ENCODE measurements at regions not wholly inside any gene's neighbourhood (a gene's known extent, or its start where the extent isn't known, plus 50 kb on each side); places are given as distances from the start of the nearest gene placed in this dataset.

DNA sequence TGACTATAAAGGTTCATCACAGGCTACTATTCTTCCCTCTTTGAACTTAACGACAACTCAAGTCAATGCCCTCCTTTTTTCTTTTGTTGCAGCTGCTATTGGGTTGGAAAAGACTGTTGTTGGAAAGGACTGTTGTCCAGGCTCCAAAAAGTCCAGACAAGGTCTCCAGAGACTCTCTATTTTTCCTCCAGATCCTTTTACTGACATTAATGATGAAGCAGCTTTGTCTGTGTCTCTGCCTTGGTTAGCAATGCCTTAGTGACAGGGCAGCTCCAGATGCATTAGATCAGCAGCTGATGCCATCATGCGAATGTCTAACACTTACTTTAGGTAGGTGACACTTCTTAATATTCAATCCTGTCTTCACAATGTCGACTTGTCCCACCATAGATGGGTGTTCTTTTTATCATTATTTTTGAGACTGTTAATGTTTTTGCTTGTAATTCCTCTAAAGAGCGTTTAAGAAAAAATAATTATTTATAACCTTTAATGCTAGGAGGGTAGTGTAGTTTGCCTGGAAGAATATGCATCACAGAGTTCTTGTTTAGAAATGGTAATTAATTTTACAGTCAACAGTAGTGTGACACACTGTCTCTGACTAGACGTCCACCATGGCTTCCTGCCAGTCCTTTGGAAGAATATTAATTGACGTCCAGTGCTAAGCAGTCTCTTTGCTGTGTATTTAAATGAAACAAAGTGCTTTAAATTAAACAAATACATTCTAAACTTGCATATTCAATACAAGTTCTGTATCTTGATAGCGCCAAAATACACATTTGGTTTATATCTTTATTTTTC, 492.2 kb downstream of the NR2F1-AS1 start:
- FAIRE-seq (no peak), ATAC-seq (no peak), DNase-seq (ENCODE audit: low read depth, low spot score) (no peak)
- POLR2A ChIA-PET: no interaction called here
- H3K9me3 ChIP-seq (replicated peaks; ENCODE audit: control insufficient read depth, insufficient read depth, low read length): no peaks in the 10 kb centered on the region
- CTCF ChIA-PET: no interaction called here
- BruUV-seq (replicated peaks): no TSS peak
- RAD21 ChIA-PET (ENCODE audit: unreplicated experiment): no interaction called here
- no peak overlapping the region for H3K27ac ChIP-seq (ENCODE audit: control insufficient read depth, insufficient read depth)
- no peak overlapping the region for H3K9ac ChIP-seq (ENCODE audit: control insufficient read depth, insufficient read depth, low read length)
- no peak overlapping the region for H3K4me2 ChIP-seq (ENCODE audit: control insufficient read depth, insufficient read depth)
- H3K79me2 ChIP-seq (ENCODE audit: control insufficient read depth, insufficient read depth, low read length): no peaks in the 10 kb centered on the region
- SMC1A ChIA-PET (ENCODE audit: uncharacterized antibody, unreplicated experiment): no interaction called here
- no peaks in the 10 kb centered on the region for H4K20me1 ChIP-seq (ENCODE audit: control insufficient read depth, insufficient read depth)
- H3K27me3 ChIP-seq (replicated peaks in 1 of 2; ENCODE audit: control insufficient read depth in 2 of 2, insufficient read depth in 2 of 2, low read length in 1 of 2): no peaks in the 10 kb centered on the region
- no peaks in the 10 kb centered on the region for H3K4me1 ChIP-seq (ENCODE audit: control insufficient read depth, insufficient read depth, low read length)
- intact Hi-C loops (cut with micrococcal nuclease; ENCODE audit: unreplicated experiment): no loop called here
- no peak overlapping the region for H2AFZ ChIP-seq (ENCODE audit: control insufficient read depth, low read depth, low read length)
- TF ChIP-seq ZNF622 (IDR thresholded peaks at IDR 0.05) (no peak), BHLHE40 (IDR thresholded peaks at IDR 0.05; ENCODE audit: borderline replicate concordance in 1 of 2, low read depth in 2 of 2, low read length in 1 of 2) (no peak), SIN3A (IDR thresholded peaks at IDR 0.05; ENCODE audit: low read depth, low read length) (no peak), GATAD2B (conservative IDR thresholded peaks at IDR 0.05; ENCODE audit: low read depth) (no peak), SREBF2 (IDR thresholded peaks at IDR 0.05; ENCODE audit: low read length) (no peak), ZNF217 (IDR thresholded peaks at IDR 0.05) (no peak), ZNF274 (IDR thresholded peaks at IDR 0.05; ENCODE audit: insufficient read depth, insufficient read length) (no peak), TAF1 (IDR thresholded peaks at IDR 0.05; ENCODE audit: borderline replicate concordance, low read depth, low read length) (no peak), ZNF384 (IDR thresholded peaks at IDR 0.05; ENCODE audit: borderline replicate concordance, low read depth, low read length) (no peak)
- TF ChIP-seq, protein P1, sequence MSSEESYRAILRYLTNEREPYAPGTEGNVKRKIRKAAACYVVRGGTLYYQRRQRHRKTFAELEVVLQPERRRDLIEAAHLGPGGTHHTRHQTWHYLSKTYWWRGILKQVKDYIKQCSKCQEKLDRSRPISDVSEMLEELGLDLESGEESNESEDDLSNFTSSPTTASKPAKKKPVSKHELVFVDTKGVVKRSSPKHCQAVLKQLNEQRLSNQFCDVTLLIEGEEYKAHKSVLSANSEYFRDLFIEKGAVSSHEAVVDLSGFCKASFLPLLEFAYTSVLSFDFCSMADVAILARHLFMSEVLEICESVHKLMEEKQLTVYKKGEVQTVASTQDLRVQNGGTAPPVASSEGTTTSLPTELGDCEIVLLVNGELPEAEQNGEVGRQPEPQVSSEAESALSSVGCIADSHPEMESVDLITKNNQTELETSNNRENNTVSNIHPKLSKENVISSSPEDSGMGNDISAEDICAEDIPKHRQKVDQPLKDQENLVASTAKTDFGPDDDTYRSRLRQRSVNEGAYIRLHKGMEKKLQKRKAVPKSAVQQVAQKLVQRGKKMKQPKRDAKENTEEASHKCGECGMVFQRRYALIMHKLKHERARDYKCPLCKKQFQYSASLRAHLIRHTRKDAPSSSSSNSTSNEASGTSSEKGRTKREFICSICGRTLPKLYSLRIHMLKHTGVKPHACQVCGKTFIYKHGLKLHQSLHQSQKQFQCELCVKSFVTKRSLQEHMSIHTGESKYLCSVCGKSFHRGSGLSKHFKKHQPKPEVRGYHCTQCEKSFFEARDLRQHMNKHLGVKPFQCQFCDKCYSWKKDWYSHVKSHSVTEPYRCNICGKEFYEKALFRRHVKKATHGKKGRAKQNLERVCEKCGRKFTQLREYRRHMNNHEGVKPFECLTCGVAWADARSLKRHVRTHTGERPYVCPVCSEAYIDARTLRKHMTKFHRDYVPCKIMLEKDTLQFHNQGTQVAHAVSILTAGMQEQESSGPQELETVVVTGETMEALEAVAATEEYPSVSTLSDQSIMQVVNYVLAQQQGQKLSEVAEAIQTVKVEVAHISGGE (CRISPR knock-in tag; IDR thresholded peaks at IDR 0.05): no peak
- TF ChIP-seq, protein P2, sequence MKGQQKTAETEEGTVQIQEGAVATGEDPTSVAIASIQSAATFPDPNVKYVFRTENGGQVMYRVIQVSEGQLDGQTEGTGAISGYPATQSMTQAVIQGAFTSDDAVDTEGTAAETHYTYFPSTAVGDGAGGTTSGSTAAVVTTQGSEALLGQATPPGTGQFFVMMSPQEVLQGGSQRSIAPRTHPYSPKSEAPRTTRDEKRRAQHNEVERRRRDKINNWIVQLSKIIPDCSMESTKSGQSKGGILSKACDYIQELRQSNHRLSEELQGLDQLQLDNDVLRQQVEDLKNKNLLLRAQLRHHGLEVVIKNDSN (IDR thresholded peaks at IDR 0.05; ENCODE audit: borderline replicate concordance, extremely low read length, insufficient read depth, low read depth, low read length): no peak
- TF ChIP-seq, protein P3, sequence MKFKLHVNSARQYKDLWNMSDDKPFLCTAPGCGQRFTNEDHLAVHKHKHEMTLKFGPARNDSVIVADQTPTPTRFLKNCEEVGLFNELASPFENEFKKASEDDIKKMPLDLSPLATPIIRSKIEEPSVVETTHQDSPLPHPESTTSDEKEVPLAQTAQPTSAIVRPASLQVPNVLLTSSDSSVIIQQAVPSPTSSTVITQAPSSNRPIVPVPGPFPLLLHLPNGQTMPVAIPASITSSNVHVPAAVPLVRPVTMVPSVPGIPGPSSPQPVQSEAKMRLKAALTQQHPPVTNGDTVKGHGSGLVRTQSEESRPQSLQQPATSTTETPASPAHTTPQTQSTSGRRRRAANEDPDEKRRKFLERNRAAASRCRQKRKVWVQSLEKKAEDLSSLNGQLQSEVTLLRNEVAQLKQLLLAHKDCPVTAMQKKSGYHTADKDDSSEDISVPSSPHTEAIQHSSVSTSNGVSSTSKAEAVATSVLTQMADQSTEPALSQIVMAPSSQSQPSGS (IDR thresholded peaks at IDR 0.05; ENCODE audit: low read length): no peak
- TF ChIP-seq, protein P4, sequence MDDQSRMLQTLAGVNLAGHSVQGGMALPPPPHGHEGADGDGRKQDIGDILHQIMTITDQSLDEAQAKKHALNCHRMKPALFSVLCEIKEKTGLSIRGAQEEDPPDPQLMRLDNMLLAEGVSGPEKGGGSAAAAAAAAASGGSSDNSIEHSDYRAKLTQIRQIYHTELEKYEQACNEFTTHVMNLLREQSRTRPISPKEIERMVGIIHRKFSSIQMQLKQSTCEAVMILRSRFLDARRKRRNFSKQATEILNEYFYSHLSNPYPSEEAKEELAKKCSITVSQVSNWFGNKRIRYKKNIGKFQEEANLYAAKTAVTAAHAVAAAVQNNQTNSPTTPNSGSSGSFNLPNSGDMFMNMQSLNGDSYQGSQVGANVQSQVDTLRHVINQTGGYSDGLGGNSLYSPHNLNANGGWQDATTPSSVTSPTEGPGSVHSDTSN (IDR thresholded peaks at IDR 0.05; ENCODE audit: insufficient replicate concordance, low read depth, low read length): no peak
- TF ChIP-seq, protein P5, sequence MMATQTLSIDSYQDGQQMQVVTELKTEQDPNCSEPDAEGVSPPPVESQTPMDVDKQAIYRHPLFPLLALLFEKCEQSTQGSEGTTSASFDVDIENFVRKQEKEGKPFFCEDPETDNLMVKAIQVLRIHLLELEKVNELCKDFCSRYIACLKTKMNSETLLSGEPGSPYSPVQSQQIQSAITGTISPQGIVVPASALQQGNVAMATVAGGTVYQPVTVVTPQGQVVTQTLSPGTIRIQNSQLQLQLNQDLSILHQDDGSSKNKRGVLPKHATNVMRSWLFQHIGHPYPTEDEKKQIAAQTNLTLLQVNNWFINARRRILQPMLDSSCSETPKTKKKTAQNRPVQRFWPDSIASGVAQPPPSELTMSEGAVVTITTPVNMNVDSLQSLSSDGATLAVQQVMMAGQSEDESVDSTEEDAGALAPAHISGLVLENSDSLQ (IDR thresholded peaks at IDR 0.05): no peak
- H3K36me3 ChIP-seq (ENCODE audit: control insufficient read depth in 2 of 2, insufficient read depth in 2 of 2, low read length in 1 of 2): no peaks in the 10 kb centered on the region
- in situ Hi-C loops (cut with MboI): no loop called here
- WGBS (ENCODE audit: insufficient coverage, insufficient replicate concordance, low lambda C conversion rate, missing lambda C conversion rate): 38% methylated on average over 7 of the region's 7 CpGs
- no peak overlapping the region for H3K4me3 ChIP-seq

All from GM12878 (cell line).